Stimulated activated CD8-positive, alpha-beta memory T cell treated with anti-CD3 and anti-CD28 coated beads, Interleukin-12 subunit alpha, Interleukin-12 subunit beta, amount 100 ng/mL, for 24 hours (primary cell): ENCODE measurements at regions not wholly inside any gene's neighbourhood (a gene's known extent, or its start where the extent isn't known, plus 50 kb on each side); places are given as distances from the start of the nearest gene placed in this dataset.
"Not testable (repeated sequence)": the region's sequence is repeated elsewhere in the genome, so short reads cannot be mapped to it uniquely, and the experiment has no call there.

Experiments used
- DNase-seq: peaks from one replicate; pipeline ENCODE4 v3.0.0-alpha.2; 2020; ENCODE audit errors: extremely low read depth

DNA sequence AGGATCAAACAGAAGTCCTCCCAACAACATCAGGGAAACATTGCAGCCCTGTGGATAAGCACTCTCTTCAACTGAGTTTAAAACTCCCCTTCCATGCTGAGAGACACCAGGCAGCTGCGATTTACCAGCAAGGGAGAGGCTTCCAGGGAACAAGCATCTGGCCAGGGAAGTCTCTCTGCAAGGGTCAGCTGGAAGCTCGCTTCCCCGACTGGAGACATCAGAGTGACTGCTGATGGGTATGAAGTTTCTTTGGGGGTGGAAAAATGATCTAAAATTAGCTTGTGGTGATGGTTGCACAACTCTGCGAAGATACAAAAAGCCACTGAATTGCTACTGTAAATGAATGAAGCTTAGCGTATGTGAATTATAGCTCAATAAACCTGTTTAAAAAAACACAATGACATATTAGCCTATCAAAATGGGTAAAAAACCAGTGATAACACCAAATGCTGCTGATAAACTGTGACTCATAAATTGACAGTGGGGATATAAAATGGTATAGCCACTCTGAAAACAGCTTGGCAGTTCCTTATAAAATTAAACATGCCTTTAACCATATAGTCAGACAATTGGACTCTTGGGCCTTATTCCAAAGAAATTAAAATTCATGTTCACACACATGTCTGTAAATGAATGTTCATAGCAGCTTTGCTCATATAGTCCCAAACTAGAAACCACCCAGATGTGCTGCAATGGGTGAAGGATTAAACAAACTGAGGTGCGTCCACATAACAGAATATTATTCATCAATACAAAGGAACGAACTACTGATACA lies 1082.0 kb downstream of the SOCS6 start:
- no peak for DNase-seq

DNA sequence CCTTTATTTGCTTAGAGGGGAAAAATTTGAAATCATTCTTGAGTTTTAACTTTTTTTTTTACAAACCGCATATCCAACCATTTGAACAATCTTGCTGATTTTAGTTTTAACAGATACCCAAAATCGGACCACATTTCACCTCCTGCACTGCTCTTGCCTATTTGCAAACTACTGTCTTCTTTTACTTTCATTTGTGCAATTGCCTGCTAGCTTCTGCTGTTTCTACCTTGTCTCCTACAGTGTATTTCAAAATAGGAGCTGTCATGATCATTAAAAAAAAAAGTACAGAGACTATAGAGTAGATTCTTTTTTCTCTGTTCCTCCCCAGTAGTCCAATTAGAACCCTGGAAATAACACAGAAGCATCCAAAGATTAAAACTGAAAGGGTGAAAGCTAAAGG lies 1081.2 kb downstream of the SOCS6 start:
- DNase-seq = no peak

DNA sequence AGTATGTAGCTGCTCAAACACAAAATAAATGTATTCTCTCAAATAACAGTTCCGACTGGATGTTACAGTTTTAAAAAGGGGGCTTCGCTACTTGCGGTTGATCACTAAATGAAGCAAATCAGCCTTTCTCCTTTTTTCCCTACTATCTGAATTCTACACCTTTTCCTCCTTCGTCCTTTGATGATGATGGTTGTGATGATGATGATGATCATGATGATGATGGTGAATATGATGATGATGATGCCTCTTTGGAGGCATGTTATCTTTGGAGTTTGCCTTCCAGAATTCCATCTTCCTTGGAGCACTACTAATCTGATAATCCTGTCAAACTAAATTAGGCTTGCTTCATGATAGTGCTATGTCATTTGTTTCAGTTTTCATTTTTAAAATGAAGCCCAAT lies 1073.3 kb downstream of the SOCS6 start:
- DNase-seq = no peak

DNA sequence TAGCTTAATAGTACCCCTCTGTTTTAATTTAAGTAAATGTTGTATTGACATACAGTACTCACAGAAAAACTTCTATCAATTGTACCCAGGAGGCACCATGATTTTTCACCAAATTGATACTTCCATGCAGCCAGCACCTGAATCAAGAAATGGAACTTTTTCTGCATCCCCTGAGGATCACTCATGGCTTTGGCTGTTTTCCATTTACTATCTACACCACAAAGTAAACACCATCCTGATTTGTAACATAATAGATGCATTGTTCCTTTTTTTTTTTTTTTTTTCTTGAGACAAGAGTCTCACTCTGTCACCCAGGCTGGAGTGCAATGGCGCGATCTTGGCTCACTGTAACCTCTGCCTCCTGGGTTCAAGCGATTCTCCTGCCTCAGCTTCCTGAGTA lies 1066.8 kb downstream of the SOCS6 start:
- not testable (repeated sequence) for DNase-seq

DNA sequence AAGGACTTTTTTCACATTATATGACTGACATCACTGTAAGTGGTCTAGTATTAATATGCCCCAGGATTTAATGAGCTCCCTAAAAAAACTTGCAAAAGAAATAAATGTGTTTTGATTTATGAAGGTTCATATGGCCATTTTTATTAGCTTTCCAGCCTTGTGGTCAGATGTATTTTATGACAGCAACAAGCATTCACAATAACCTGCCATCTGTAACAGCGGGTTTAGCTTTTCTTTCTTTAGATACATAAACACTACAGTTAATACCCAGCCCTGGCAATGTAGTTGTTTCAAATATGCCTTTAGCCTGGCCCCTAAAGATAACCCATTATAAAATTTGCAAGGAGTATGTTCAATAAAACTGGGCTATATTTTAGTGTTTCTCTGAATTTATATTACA lies 1063.8 kb downstream of the SOCS6 start:
- no peak for DNase-seq

DNA sequence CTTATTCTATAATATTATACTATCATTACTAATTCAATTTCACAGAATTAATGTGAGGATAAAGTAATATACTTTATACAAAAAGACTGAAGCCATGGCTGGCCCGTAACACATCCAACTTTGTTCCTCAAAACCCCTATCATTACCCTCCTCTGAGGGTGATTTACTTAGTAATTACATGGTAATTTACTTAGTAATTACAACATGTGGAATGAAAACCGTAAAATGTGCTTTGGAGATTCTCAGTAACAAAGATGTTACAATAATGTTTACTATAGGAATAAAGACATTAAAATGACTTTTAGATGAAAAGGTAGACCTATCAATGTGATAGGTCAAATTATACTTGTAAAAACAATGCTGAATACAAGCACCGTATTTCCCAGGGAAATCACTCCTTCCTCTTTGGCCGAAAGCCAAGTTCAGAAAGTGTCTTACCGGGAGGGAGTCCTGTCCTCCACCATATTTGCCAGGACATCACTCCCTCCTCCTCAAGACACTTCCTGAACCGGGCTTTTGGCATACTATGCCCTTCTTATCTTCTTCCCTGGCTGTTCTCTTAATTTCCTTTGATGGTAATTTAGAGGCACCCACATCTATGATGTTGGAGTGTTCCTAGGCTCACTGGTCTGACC lies 1047.8 kb downstream of the SOCS6 start:
- DNase-seq = no peak

DNA sequence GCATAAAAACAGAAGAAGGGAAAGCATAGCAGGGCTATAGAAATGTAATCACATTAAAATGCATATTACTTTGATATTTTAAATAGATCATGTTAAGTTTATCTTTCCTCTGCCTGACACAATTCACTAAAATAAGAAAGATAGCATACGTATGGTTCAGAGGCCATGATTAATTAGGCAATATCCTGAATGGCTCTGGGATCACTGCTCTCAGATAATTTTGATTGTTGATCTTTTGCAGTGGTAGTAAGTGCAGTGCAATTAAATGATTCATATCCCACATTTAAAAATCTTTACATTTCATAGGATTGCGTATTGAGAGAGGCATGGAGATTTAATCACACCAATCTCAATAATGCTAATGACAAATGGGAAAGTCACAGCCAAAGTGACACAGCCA lies 1040.7 kb downstream of the SOCS6 start:
- DNase-seq = no peak

DNA sequence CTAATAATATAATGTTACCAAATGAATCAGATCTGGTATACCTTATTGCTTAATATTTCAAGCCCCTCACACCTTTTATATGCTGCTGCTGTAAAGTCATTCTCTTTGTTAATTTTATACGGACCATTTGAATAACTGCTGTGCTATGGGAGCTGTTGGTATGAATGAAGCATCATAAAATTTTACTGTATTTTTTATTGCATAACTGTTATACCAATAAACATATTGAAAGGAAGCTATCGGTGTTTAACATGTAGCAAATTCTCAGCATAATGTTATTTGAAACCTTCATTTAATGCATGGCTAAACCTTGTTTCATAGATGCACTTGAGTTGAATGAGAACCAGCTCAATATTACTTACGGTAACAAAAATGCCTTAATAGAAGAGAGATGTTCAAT lies 1040.3 kb downstream of the SOCS6 start:
- no peak for DNase-seq

DNA sequence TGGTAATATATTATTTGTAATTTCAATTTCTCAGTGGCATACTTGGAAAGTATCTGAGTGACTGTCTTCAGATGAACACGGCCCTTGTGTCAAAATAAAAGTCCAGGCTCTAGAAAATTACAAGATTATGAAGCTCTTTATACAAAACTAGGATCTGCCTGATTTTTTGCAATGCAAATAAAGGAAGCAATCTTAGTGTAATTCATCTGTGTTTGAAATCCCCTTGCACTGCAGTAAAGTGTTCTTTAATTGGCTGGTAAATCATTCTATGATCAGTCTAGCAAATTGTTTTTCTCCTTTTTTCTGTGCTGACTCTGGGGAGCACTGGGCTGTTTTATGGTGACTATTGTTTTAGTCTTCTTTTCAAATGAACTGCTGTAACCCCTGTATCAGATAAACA lies 1039.0 kb downstream of the SOCS6 start:
- DNase-seq = no peak

DNA sequence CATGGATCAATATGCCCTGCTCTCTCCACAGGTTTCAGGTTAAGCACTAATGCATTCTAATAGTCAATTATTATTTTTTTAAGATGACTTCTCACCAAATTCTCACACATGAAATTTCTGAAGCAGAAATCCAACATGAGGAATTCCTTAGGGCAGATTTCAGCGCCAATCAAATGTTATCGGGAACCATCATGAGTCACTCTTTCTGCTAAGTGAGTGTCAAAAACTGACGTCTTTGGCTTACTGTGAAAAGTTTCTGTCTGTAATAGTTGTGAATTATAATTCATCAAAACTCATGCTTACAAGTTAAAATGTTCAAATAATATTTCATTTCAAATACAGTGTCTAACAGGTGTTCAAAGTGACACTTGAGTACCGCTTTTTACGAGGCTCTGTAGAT lies 1038.6 kb downstream of the SOCS6 start:
- no peak for DNase-seq

DNA sequence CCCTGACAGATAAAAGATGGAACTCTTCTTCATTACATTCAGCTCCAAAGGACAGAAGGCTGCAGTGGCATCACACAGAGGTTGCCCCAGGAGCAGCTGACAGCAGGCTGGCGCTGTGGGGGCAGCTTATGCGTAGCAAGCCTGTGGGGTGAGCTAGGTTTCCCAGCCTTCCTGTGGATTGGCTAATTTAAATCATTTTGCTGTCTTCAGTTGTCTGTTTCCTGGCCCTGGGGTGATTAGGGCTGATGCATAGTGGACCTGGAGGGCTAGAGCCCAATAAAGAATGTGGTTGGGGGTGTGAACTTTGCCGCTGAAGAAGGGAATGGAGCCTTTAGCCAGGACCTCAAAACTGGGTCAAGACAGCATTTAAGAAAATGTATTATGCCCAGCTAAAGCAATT lies 1038.0 kb downstream of the SOCS6 start:
- DNase-seq = no peak

DNA sequence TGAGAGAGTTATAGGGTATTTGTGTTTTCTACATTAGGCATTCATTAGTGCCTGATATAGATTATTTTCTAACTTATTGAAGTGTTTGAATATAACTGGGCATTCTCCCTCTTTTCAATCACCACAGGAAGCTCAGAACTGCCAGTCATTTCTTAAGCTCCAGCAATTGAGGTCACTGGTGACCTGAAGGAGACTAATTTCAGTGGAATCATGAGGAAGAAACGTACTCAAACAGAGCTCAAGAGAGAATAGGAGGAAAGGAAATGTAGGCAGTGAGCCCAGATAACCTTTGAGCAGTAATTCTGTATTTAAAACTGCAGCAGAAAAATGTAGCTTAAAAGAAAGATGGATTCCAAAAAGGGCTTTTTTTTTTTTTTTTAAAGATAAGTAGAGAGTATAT lies 1035.5 kb downstream of the SOCS6 start:
- DNase-seq = no peak

DNA sequence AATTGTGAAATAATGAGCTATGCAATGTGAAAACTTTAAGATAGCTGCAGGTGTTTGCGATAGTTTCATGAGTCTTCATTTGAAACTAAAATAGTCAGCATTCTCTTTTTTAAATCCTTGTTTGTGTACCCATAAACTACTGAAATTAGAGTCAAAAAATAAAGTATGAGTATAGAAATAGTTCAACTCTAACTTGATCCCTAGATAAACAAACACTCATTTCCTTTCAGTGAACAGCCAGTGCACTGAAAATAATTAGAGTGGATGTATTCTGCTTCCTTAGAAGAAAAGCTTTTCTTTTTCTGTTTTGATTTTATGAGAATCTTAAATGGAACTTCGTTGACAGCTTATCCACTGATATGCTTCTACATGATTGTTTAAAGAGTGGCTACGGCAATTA lies 1033.4 kb downstream of the SOCS6 start:
- DNase-seq = no peak

DNA sequence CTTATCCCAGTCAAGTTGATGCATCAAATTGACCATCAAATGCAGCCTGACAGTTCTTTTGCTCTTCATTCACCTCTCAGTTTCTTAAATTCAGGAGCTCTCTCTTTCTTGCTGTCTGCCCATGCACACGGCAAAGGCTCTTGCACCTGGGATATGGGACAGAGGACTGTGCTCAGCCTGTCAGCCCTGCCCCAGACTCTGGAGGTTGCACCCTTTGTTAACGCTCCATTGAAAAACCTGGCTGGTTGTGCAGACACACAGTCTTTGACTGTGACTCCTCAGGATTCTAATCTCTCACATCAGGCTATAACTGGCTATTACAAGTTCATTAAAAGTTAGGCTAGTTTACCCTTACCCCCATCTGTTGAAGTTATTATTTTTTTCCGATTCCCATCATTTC lies 1032.5 kb downstream of the SOCS6 start:
- no peak for DNase-seq

DNA sequence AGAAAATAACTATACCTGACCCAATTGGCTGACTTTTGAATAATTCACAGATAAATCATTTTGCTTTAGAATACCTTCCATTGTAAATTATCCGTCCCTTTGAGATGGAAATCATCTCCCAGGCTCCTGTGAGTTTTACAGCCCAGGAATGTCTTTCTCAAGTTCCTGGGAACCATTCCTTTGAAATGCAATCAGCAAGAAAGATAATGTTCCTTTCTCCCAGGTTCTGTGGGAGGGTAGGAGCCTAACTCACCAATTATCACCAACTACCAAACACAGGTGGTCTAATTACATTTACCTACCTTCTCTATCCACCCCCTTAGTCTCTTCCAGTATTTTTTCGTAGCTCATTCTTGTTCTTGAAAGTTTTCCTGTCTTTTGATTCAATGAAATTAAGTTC lies 1016.0 kb downstream of the SOCS6 start:
- no peak for DNase-seq

DNA sequence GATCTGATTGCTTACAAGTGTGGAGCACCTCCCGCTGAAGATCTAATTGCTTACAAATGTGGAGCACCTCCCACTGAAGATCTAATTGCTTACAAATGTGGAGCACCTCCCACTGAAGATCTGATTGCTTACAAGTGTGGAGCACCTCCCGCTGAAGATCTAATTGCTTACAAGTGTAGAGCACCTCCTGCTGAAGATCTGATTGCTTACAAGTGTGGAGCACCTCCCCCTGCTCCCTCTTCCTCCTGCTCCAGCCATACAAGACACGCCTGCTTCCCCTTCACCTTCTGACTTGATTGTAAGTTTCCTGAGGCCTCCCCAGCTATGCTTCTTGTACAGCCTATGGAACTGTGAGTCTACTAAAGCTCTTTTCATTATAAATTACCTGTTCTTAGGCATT lies 1014.9 kb downstream of the SOCS6 start:
- DNase-seq = not testable (repeated sequence)

DNA sequence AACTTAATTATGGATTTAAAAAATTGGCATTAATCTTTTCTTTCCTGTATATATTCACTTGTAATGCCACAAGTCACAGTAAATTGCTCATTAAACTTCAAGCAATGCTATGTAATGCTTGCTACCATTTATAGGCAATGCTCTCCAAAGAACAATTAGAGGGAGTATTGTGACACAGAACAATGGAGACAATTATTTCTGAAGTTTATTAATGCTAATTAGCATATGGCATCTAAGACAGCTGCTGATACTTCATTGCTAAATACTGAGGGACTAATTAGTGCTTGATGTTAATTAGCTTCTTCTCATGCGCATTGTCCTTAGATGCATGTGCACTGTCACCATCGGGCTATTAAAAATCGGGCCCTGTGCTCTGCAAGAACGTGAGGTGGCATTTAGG lies 1012.8 kb downstream of the SOCS6 start:
- no peak for DNase-seq

DNA sequence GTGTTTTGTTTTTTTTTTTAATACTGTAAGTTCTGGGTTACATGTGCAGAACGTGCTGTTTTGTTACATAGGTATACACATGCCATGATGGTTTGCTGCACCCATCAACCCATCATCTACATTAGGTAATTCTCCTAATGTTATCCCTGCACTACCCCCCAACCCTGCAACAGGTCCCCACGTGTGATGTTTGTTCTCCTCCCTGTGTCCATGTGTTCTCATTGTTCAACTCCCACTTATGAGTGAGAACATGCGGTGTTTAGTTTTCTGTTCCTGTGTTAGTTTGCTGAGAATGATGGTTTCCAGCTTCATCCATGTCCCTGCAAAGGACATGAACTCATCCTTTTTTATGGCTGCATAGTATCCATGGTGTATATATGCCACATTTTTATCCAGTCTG lies 1005.4 kb downstream of the SOCS6 start:
- DNase-seq = not testable (repeated sequence)

DNA sequence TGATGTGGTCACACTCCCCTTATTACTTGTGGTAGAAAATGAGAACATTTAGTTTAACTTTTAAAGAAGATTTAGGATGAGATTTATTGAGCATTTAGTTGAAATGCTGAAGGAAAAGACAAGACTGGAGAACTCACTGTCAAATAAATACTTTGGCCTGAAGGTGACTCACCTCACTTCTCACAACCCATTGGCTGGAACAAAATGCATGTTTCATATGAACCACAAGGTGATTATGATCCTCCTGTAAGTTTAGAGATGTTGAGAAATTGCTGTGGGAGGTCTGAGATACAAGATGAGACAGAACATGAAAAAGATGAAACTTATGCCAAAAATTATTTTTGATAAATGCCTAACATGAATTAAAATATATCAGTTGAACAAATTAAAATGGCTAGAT lies 1004.5 kb downstream of the SOCS6 start:
- no peak for DNase-seq

DNA sequence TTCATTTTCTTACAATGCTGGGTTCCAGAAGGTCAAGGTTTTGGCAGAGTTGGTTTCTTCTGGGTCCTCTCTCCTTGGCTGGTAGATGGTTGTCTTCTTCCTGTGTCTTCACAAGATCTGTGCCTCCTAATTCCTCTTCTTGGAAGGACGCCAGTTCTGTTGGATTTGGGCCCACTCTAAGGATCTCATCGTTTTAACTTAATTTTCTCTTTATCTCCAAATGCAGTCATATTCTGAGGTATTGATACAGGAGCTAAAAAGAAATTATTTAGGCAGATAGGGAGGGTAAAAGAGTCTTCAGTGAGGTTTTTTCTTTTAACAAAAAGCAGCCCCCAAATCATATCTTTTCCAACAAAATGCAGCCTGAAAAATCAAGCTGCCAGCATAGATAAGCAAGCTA lies 998.4 kb downstream of the SOCS6 start:
- no peak for DNase-seq

DNA sequence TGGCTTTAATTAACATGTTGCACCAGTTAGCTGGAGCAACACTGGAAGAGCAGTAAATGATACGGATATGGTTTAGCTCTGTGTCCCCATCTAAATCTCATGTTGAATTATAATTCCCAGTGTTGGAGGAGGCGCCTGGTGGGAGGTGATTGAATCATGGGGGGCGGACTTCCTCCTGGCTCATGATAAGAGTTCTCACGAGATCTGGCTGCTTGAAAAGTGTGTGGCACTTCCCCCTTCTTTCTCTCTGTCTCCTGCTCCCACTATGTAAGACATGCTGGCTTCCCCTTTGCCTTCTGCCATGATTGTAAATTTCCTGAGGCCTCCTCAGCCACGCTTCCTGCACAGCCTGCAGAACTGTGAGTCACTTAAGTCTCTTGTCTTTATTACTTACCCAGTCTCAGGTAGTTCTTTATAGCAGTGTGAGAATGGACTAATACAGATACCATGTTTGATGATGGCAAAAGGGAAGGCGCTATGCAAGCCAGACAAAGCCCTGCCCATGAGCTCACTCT lies 963.6 kb downstream of the SOCS6 start:
- DNase-seq = no peak

DNA sequence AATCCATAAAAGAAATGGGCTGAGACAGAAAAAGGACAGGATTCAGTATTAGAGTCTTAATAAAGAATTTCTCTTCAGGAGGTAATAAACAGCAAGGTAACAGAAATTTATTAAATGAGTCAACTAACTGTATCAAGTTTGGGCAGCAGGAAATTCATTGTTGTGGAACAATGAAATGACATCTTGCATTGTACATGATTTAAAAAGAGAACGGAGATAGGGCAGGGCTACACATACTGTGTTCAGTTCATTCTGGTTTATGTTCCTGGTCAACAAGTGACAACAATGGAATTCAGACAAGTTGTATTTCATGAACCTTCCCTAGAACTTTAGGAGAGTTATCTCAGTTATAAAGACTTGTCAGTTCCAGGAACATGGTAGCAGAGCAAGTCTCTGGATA lies 961.3 kb downstream of the SOCS6 start:
- no peak for DNase-seq

DNA sequence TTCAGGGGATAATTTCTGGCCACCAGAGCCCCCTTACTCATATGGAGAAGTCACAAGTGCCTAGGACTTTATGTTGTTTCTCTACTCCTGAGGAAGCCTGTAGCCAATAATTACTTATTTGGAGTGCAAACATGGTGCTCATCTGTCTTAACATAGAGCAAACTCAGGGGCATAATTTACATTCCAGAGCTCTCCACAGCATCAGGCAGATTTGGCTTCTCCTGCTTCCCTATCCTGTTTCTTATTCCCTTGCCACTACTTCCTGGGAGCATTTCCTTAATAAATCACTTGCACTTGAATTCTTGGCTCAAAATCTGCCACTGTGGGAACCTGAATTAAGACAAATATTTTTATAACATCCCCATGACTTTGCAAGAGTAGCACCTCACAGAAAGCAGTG lies 960.9 kb downstream of the SOCS6 start:
- DNase-seq = no peak

DNA sequence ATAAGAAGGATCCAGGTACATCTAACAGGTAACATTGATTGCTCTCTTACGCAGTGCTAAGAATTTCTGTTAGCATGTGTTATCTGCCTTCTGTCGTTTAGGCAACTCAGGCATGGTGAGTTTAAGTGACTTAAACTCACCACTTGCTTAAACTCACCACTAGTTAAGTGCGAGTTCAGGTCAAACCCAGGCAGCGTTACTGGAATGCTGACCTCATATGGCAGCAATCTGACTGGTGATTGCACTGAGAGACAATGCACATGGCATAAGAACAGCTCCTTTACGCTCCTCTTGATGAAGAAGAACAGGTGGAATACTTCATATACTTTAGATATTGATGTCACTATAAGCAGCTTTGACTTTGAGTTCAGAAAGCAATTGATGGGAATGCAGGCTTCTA lies 954.1 kb downstream of the SOCS6 start:
- DNase-seq = no peak
